ENCODE measurements at regions not wholly inside any gene's neighbourhood (a gene's known extent, or its start where the extent isn't known, plus 50 kb on each side); places are given as distances from the start of the nearest gene placed in this dataset.

- Histone ChIP-seq H3K36me3 (no peaks in the 10 kb centered on the region), H3K4me1 (peaks cover 0 to 11% (median 4%) of the 10 kb centered on the region in 4 donors), H3K27ac (no peak overlapping the region), H3K4me3 (no peak overlapping the region), H3K27me3 (no peaks in the 10 kb centered on the region), H3K9me3 (no peaks in the 10 kb centered on the region)
- intact Hi-C loops (cut with DNase I) = no loop called here
- TF ChIP-seq POLR2AphosphoS5 (IDR thresholded peaks at IDR 0.05) = no peak
- TF ChIP-seq EP300 (IDR thresholded peaks at IDR 0.05) = no peak
- no peak for TF ChIP-seq POLR2A (IDR thresholded peaks at IDR 0.05)
- no peak for TF ChIP-seq CTCF (IDR thresholded peaks at IDR 0.05)
- WGBS, 2 donors = 84 to 86% methylated on average over 14 of the region's 14 CpGs
- DNase-seq = no peak
Measured at GRCh38 chr2:3046170-3046865, 331.3 kb downstream of the EIPR1 start.

DNA sequence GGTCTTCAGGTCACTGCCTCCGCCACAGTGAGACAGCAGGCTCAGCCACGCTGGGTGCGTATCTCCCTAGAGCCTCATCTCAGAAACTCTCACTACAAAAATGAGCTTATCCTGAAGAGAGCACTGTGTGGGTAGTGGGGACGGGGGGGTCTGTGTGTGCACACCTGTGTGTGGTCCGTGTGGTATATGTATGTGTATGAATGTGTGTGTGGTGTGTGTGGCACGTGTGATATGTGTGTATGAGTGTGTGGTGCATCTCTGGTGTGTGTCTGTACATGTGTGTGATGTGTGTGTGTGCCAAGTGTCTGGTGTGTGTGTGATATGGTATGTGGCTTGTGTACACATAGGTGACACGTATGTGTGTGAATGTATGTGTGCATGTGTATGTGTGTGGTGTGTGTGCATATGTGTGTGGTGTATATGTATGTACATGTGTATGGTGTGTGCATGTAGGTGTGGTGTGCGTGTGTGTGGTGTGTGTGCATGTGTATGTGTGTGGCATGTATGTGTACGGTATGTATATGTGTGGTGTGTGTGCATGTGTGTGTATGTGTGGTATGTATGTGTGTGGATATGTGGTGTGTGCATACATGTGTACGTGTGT lies 332.2 kb downstream of the EIPR1 start:
- DNase-seq = no peak
- H3K36me3 ChIP-seq = no peaks in the 10 kb centered on the region
- H3K9me3 ChIP-seq = no peaks in the 10 kb centered on the region
- 68 to 88% methylated on average over 10 of the region's 10 CpGs for WGBS, 2 donors
- H3K4me3 ChIP-seq = no peak overlapping the region
- TF ChIP-seq CTCF (IDR thresholded peaks at IDR 0.05) (no peak), EP300 (IDR thresholded peaks at IDR 0.05) (no peak), POLR2A (IDR thresholded peaks at IDR 0.05) (no peak), POLR2AphosphoS5 (IDR thresholded peaks at IDR 0.05) (no peak)
- H3K27me3 ChIP-seq = no peaks in the 10 kb centered on the region
- intact Hi-C loops (cut with DNase I) = no loop called here
- no peak overlapping the region for H3K27ac ChIP-seq
- H3K4me1 ChIP-seq = peaks cover 0 to 11% (median 4%) of the 10 kb centered on the region in 4 donors

DNA sequence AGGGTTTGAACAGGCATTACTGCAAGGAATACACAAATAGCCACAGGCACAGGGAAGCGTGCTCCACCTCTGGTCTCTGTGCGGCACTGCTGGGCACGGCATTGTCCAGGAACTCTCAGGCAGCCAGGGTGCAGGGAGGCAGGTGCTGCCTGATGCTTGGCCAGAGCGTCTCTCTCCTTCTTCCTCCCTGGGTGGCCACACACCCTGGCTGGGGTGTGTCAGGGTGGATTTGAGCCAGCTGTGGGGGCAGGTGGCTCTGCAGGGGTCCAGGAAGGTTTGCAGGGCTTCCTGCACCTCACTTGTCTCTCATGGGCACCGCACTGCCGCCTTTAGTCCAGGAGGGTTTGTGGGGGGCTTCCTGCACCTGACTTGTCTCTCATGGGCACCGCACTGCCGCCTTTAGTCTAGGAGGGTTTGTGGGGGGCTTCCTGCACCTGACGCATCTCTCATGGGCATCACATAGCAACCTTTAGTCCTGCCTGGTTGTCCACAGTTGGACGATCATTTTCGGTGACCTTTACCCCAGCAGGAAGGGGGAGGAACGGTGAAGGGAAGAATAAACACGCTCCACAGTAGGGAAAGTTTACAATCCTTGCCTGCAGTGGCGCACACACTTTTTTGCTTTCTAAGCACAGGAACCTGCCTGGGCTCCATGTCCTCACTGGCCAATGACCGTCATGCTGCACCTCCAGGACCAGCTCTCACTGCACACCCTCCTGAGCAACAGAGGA lies 332.9 kb downstream of the EIPR1 start:
- no peaks in the 10 kb centered on the region for H3K27me3 ChIP-seq
- no peaks in the 10 kb centered on the region for H3K36me3 ChIP-seq
- TF ChIP-seq POLR2A (IDR thresholded peaks at IDR 0.05) (no peak), POLR2AphosphoS5 (IDR thresholded peaks at IDR 0.05) (no peak), CTCF (IDR thresholded peaks at IDR 0.05) (no peak), EP300 (IDR thresholded peaks at IDR 0.05) (no peak)
- 45 to 73% methylated on average over 15 of the region's 15 CpGs for WGBS, 2 donors
- H3K9me3 ChIP-seq = no peaks in the 10 kb centered on the region
- peaks cover 0 to 11% (median 4%) of the 10 kb centered on the region in 4 donors for H3K4me1 ChIP-seq
- no peak overlapping the region for H3K27ac ChIP-seq
- DNase-seq = no peak
- no peak overlapping the region for H3K4me3 ChIP-seq
- intact Hi-C loops (cut with DNase I) = no loop called here

DNA sequence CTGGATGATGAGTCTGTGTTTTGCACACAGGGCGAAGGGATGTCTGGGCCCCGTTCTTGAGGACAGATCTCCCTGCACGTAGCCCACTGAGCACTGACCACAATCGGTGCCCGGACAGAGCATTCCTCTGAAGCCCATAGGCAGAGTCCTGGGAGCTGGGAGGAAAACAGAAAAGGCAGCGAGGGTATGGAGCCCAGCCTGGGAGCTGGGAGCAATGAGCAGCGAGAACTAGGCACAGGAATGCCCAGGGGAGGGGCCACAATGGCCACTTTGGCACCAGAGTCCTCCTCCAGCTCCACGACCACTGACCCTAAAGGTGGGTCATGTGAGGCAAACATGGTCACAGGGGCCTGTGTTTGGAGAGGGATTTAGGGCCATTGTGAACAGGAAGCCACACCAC lies 333.9 kb downstream of the EIPR1 start:
- no peaks in the 10 kb centered on the region for H3K27me3 ChIP-seq
- no peaks in the 10 kb centered on the region for H3K36me3 ChIP-seq
- no peak overlapping the region for H3K27ac ChIP-seq
- DNase-seq = no peak
- TF ChIP-seq EP300 (IDR thresholded peaks at IDR 0.05) (no peak), POLR2AphosphoS5 (IDR thresholded peaks at IDR 0.05) (no peak), POLR2A (IDR thresholded peaks at IDR 0.05) (no peak), CTCF (IDR thresholded peaks at IDR 0.05) (no peak)
- intact Hi-C loops (cut with DNase I) = no loop called here
- no peak overlapping the region for H3K4me3 ChIP-seq
- peaks cover 0 to 11% (median 4%) of the 10 kb centered on the region in 4 donors for H3K4me1 ChIP-seq
- 89 to 91% methylated on average over 8 of the region's 8 CpGs for WGBS, 2 donors
- no peaks in the 10 kb centered on the region for H3K9me3 ChIP-seq

All from sigmoid colon (tissue), 6 donors.